GM23338 (cell line): ENCODE measurements at regions not wholly inside any gene's neighbourhood (a gene's known extent, or its start where the extent isn't known, plus 50 kb on each side); places are given as distances from the start of the nearest gene placed in this dataset.

Experiments
- ATAC-seq: fragments of 200-7000 bp; cut with Tn5 transposase; 3 replicates; pipeline ENCODE4 v1.9.1; 2020
- DNase-seq: peaks from one replicate; pipeline ENCODE4 v3.0.0-alpha.2; 2015; ENCODE audit warnings: low spot score
- H2AFZ ChIP-seq: fragments of 200-600 bp; sonication (generic); 2 replicates; pipeline ENCODE4 v1.8.0; 2016; ENCODE audit warnings: antibody characterized with exemption, mild to moderate bottlenecking, moderate library complexity
- H3F3A ChIP-seq: fragments of 200-600 bp; sonication (generic); replicated peaks from 2 replicates; pipeline ENCODE4 v1.8.0; 2017; ENCODE audit warnings: antibody characterized with exemption, mixed run types, low read depth
- H3K27ac ChIP-seq: fragments of 200-600 bp; sonication (generic); 2 replicates; pipeline ENCODE4 v1.6.1; 2016; ENCODE audit warnings: low read depth
- H3K27me3 ChIP-seq: fragments of 200-600 bp; sonication (generic); 2 replicates; pipeline ENCODE4 v1.8.0; 2016; ENCODE audit warnings: mild to moderate bottlenecking, mixed run types, moderate library complexity; ENCODE audit not compliant: insufficient read depth
- H3K36me3 ChIP-seq: fragments of 200-600 bp; sonication (generic); 2 replicates; pipeline ENCODE4 v1.8.0; 2016; ENCODE audit warnings: mild to moderate bottlenecking; ENCODE audit not compliant: insufficient read depth
- H3K4me1 ChIP-seq: fragments of 200-600 bp; sonication (generic); 2 replicates; pipeline ENCODE4 v1.8.0; 2016; ENCODE audit warnings: mild to moderate bottlenecking, moderate library complexity; ENCODE audit not compliant: insufficient read depth
- H3K4me2 ChIP-seq: fragments of 200-600 bp; sonication (generic); 2 replicates; pipeline ENCODE4 v1.7.1; 2017; ENCODE audit warnings: mixed run types
- H3K4me3 ChIP-seq: fragments of 200-600 bp; sonication (generic); 2 replicates; pipeline ENCODE4 v1.6.1; 2016; ENCODE audit warnings: mixed run types
- H3K79me2 ChIP-seq: fragments of 200-600 bp; sonication (generic); replicated peaks from 2 replicates; pipeline ENCODE4 v1.8.0; 2017; ENCODE audit warnings: mild to moderate bottlenecking; ENCODE audit not compliant: insufficient read depth
- H3K9me2 ChIP-seq: fragments of 200-600 bp; sonication (generic); 2 replicates; pipeline ENCODE4 v1.8.0; 2017; ENCODE audit not compliant: insufficient read depth
- H4K20me1 ChIP-seq: fragments of 200-600 bp; sonication (generic); replicated peaks from 2 replicates; pipeline ENCODE4 v1.8.0; 2017; ENCODE audit warnings: mild to moderate bottlenecking; ENCODE audit not compliant: insufficient read depth
- H3K27ac Mint-ChIP-seq: 2 replicates; pipeline ENCODE4 v1.8.0; 2020; ENCODE audit warnings: inconsistent platforms, mild to moderate bottlenecking, moderate library complexity, mixed read lengths
- H3K27me3 Mint-ChIP-seq: 3 replicates; pipeline ENCODE4 v1.8.0; 2022; ENCODE audit warnings: low read depth, mild to moderate bottlenecking, moderate library complexity, mixed read lengths, inconsistent platforms; ENCODE audit not compliant: insufficient read depth, poor library complexity
- H3K36me3 Mint-ChIP-seq: 3 replicates; pipeline ENCODE4 v1.8.0; 2021; ENCODE audit warnings: low read depth, mild to moderate bottlenecking, inconsistent platforms, moderate library complexity, mixed read lengths
- H3K4me1 Mint-ChIP-seq: 3 replicates; pipeline ENCODE4 v1.8.0; 2020; ENCODE audit warnings: mild to moderate bottlenecking, inconsistent platforms, mixed read lengths
- H3K4me3 Mint-ChIP-seq: 3 replicates; pipeline ENCODE4 v1.8.0; 2021; ENCODE audit warnings: moderate library complexity, mild to moderate bottlenecking, inconsistent platforms, mixed read lengths
- H3K9me3 Mint-ChIP-seq: 3 replicates; pipeline ENCODE4 v1.8.0; 2020; ENCODE audit warnings: moderate library complexity, mild to moderate bottlenecking, inconsistent platforms, mixed read lengths
- CREB1 ChIP-seq: fragments of 250-450 bp; sonication (Bioruptor Pico); IDR thresholded peaks from 2 replicates; pipeline ENCODE4 v1.5.0; 2020; ENCODE audit warnings: low read depth, mild to moderate bottlenecking, moderate library complexity
- CTCF ChIP-seq, 2 experiments: fragments of 200-600 bp in 1 of 2; sonication (generic) in 1 of 2; conservative IDR thresholded peaks; 2 replicates each; pipeline versions ENCODE4 v1.5.1 to v1.6.1; 2016 to 2017; ENCODE audit warnings: antibody characterized with exemption in 2 of 2, low read depth in 2 of 2, mild to moderate bottlenecking in 2 of 2, moderate library complexity in 1 of 2
- ETS1 ChIP-seq: IDR thresholded peaks from 2 replicates; pipeline ENCODE4 v1.6.1; 2016; ENCODE audit warnings: antibody characterized with exemption
- EZH2 ChIP-seq: fragments of 200-600 bp; sonication (generic); IDR thresholded peaks from one replicate; pipeline ENCODE4 v1.8.0; 2017; ENCODE audit warnings: antibody characterized with exemption, mild to moderate bottlenecking, low read depth; ENCODE audit not compliant: unreplicated experiment
- EZH2phosphoT487 ChIP-seq: fragments of 200-600 bp; sonication (generic); IDR thresholded peaks from one replicate; pipeline ENCODE4 v1.8.1; 2018; ENCODE audit warnings: antibody characterized with exemption; ENCODE audit not compliant: unreplicated experiment
- JUNB ChIP-seq: IDR thresholded peaks from one replicate; pipeline ENCODE4 v1.6.1; 2016; ENCODE audit warnings: antibody characterized with exemption; ENCODE audit not compliant: unreplicated experiment
- NANOG ChIP-seq: IDR thresholded peaks from 2 replicates; pipeline ENCODE4 v1.6.1; 2016; ENCODE audit warnings: antibody characterized with exemption, borderline replicate concordance
- POLR2AphosphoS5 ChIP-seq: IDR thresholded peaks from 2 replicates; pipeline ENCODE4 v1.6.1; 2016; ENCODE audit warnings: antibody characterized with exemption, low read depth
- STAT1 ChIP-seq: IDR thresholded peaks from one replicate; pipeline ENCODE4 v1.6.1; 2016; ENCODE audit warnings: antibody characterized with exemption; ENCODE audit not compliant: unreplicated experiment
- ZNF114 ChIP-seq: fragments of 250-450 bp; sonication (Bioruptor Pico); IDR thresholded peaks from 2 replicates; pipeline ENCODE4 v1.5.0; 2020; ENCODE audit warnings: mild to moderate bottlenecking, moderate library complexity

GRCh38 chr2:122072666-122073065, 317.2 kb downstream of the TSN start:
- H3K36me3 Mint-ChIP-seq: no peaks in the 10 kb centered on the region
- no peaks in the 10 kb centered on the region for H3K9me3 Mint-ChIP-seq
- Histone ChIP-seq H3K27me3 (no peaks in the 10 kb centered on the region), H3K4me1 (no peaks in the 10 kb centered on the region), H2AFZ (no peak overlapping the region), H3K36me3 (no peaks in the 10 kb centered on the region), H3K4me3 (no peak overlapping the region), H3K4me2 (no peak overlapping the region), H4K20me1 (no peaks in the 10 kb centered on the region), H3K27ac (no peak overlapping the region), H3K9me2 (0 out of 2 replicates have a peak, but pooled peaks cover 3% of the 10 kb centered on the region), H3K79me2 (no peaks in the 10 kb centered on the region), H3F3A (no peaks in the 10 kb centered on the region)
- no peak overlapping the region for H3K27ac Mint-ChIP-seq
- H3K27me3 Mint-ChIP-seq: peaks cover 2% of the 10 kb centered on the region
- no peak overlapping the region for H3K4me3 Mint-ChIP-seq
- TF ChIP-seq JUNB (no peak), NANOG (no peak), ZNF114 (CRISPR knock-in tag) (no peak), ETS1 (no peak), CREB1 (no peak), STAT1 (no peak), EZH2 (no peak)
- no peak for ATAC-seq
- no peaks in the 10 kb centered on the region for H3K4me1 Mint-ChIP-seq
- no peak for DNase-seq

- ATAC-seq (no peak), DNase-seq (no peak)
- H3K4me3 Mint-ChIP-seq: no peak overlapping the region
- Histone ChIP-seq H3K4me3 (no peak overlapping the region), H3F3A (no peaks in the 10 kb centered on the region), H4K20me1 (no peaks in the 10 kb centered on the region), H3K36me3 (no peaks in the 10 kb centered on the region), H3K27me3 (no peaks in the 10 kb centered on the region), H3K9me2 (0 out of 2 replicates have a peak, but pooled peaks cover 3% of the 10 kb centered on the region), H2AFZ (no peak overlapping the region), H3K4me2 (no peak overlapping the region), H3K4me1 (no peaks in the 10 kb centered on the region), H3K79me2 (no peaks in the 10 kb centered on the region), H3K27ac (no peak overlapping the region)
- no peaks in the 10 kb centered on the region for H3K36me3 Mint-ChIP-seq
- H3K9me3 Mint-ChIP-seq: no peaks in the 10 kb centered on the region
- H3K4me1 Mint-ChIP-seq: no peaks in the 10 kb centered on the region
- H3K27ac Mint-ChIP-seq: no peak overlapping the region
- H3K27me3 Mint-ChIP-seq: peaks cover 2% of the 10 kb centered on the region
- TF ChIP-seq POLR2AphosphoS5: no peak
- no peak for TF ChIP-seq CTCF (conservative IDR thresholded peaks at IDR 0.05; ENCODE audit: low read depth in 2 of 2)
- TF ChIP-seq EZH2phosphoT487: no peak
- no peak for TF ChIP-seq STAT1
- no peak for TF ChIP-seq CREB1
These were observed 318.8 kb downstream of the TSN start for GRCh38 chr2:122074201-122074600.
